ENCODE measurements at regions not wholly inside any gene's neighbourhood (a gene's known extent, or its start where the extent isn't known, plus 50 kb on each side); places are given as distances from the start of the nearest gene placed in this dataset.

GRCh38 chr21:32886339-32886738 is 114.8 kb upstream of the PAXBP1 start:
- no peak overlapping the region for H3K27ac ChIP-seq (ENCODE audit: low read length)
- no peak overlapping the region for H3K9ac ChIP-seq (ENCODE audit: low read length)
- no peaks in the 10 kb centered on the region for H3K4me1 ChIP-seq (ENCODE audit: control insufficient read depth, low read depth, low read length)
- no peaks in the 10 kb centered on the region for H3K36me3 ChIP-seq (ENCODE audit: control insufficient read depth, low read depth, low read length)
- H3K27me3 ChIP-seq (ENCODE audit: control insufficient read depth, insufficient read depth, low read length): no peaks in the 10 kb centered on the region
- no peaks in the 10 kb centered on the region for H3K9me3 ChIP-seq (ENCODE audit: control insufficient read depth, low read depth, low read length)
- H3K4me3 ChIP-seq (ENCODE audit: low read length): no peak overlapping the region

GRCh38 chr21:32887026-32887425 is 115.5 kb upstream of the PAXBP1 start:
- Histone ChIP-seq H3K9me3 (ENCODE audit: control insufficient read depth, low read depth, low read length) (no peaks in the 10 kb centered on the region), H3K9ac (ENCODE audit: low read length) (no peak overlapping the region), H3K27ac (ENCODE audit: low read length) (no peak overlapping the region), H3K27me3 (ENCODE audit: control insufficient read depth, insufficient read depth, low read length) (no peaks in the 10 kb centered on the region), H3K36me3 (ENCODE audit: control insufficient read depth, low read depth, low read length) (no peaks in the 10 kb centered on the region), H3K4me3 (ENCODE audit: low read length) (no peak overlapping the region), H3K4me1 (ENCODE audit: control insufficient read depth, low read depth, low read length) (no peaks in the 10 kb centered on the region)

GRCh38 chr21:32888971-32889370 is 117.4 kb upstream of the PAXBP1 start:
- no peak overlapping the region for H3K9ac ChIP-seq (ENCODE audit: low read length)
- no peak overlapping the region for H3K4me3 ChIP-seq (ENCODE audit: low read length)
- no peaks in the 10 kb centered on the region for H3K4me1 ChIP-seq (ENCODE audit: control insufficient read depth, low read depth, low read length)
- no peak overlapping the region for H3K27ac ChIP-seq (ENCODE audit: low read length)
- H3K27me3 ChIP-seq (ENCODE audit: control insufficient read depth, insufficient read depth, low read length): no peaks in the 10 kb centered on the region
- H3K36me3 ChIP-seq (ENCODE audit: control insufficient read depth, low read depth, low read length): no peaks in the 10 kb centered on the region
- H3K9me3 ChIP-seq (ENCODE audit: control insufficient read depth, low read depth, low read length): no peaks in the 10 kb centered on the region

- Histone ChIP-seq H3K27ac (ENCODE audit: low read length) (no peak overlapping the region), H3K27me3 (ENCODE audit: control insufficient read depth, insufficient read depth, low read length) (no peaks in the 10 kb centered on the region), H3K36me3 (ENCODE audit: control insufficient read depth, low read depth, low read length) (no peaks in the 10 kb centered on the region), H3K4me1 (ENCODE audit: control insufficient read depth, low read depth, low read length) (no peaks in the 10 kb centered on the region), H3K4me3 (ENCODE audit: low read length) (no peak overlapping the region), H3K9ac (ENCODE audit: low read length) (no peak overlapping the region), H3K9me3 (ENCODE audit: control insufficient read depth, low read depth, low read length) (no peaks in the 10 kb centered on the region)
These were observed 118.0 kb upstream of the PAXBP1 start for GRCh38 chr21:32889596-32889995.

GRCh38 chr21:32894321-32894720 is 122.8 kb upstream of the PAXBP1 start:
- H3K4me1 ChIP-seq (ENCODE audit: control insufficient read depth, low read depth, low read length): no peaks in the 10 kb centered on the region
- no peak overlapping the region for H3K27ac ChIP-seq (ENCODE audit: low read length)
- H3K9ac ChIP-seq (ENCODE audit: low read length): no peak overlapping the region
- H3K4me3 ChIP-seq (ENCODE audit: low read length): no peak overlapping the region
- no peaks in the 10 kb centered on the region for H3K36me3 ChIP-seq (ENCODE audit: control insufficient read depth, low read depth, low read length)
- no peaks in the 10 kb centered on the region for H3K9me3 ChIP-seq (ENCODE audit: control insufficient read depth, low read depth, low read length)
- H3K27me3 ChIP-seq (ENCODE audit: control insufficient read depth, insufficient read depth, low read length): no peaks in the 10 kb centered on the region

GRCh38 chr21:32900814-32901213 is 124.9 kb upstream of the OLIG2 start:
- Histone ChIP-seq H3K9me3 (ENCODE audit: control insufficient read depth, low read depth, low read length) (no peaks in the 10 kb centered on the region), H3K27me3 (ENCODE audit: control insufficient read depth, insufficient read depth, low read length) (no peaks in the 10 kb centered on the region), H3K9ac (ENCODE audit: low read length) (no peak overlapping the region), H3K36me3 (ENCODE audit: control insufficient read depth, low read depth, low read length) (no peaks in the 10 kb centered on the region), H3K27ac (ENCODE audit: low read length) (no peak overlapping the region), H3K4me1 (ENCODE audit: control insufficient read depth, low read depth, low read length) (no peaks in the 10 kb centered on the region), H3K4me3 (ENCODE audit: low read length) (no peak overlapping the region)

GRCh38 chr21:32907521-32907920 is 118.2 kb upstream of the OLIG2 start:
- Histone ChIP-seq H3K9ac (ENCODE audit: low read length) (no peak overlapping the region), H3K36me3 (ENCODE audit: control insufficient read depth, low read depth, low read length) (no peaks in the 10 kb centered on the region), H3K9me3 (ENCODE audit: control insufficient read depth, low read depth, low read length) (no peaks in the 10 kb centered on the region), H3K4me3 (ENCODE audit: low read length) (no peak overlapping the region), H3K4me1 (ENCODE audit: control insufficient read depth, low read depth, low read length) (no peaks in the 10 kb centered on the region), H3K27ac (ENCODE audit: low read length) (no peak overlapping the region), H3K27me3 (ENCODE audit: control insufficient read depth, insufficient read depth, low read length) (no peaks in the 10 kb centered on the region)

- Histone ChIP-seq H3K27ac (ENCODE audit: low read length) (no peak overlapping the region), H3K9ac (ENCODE audit: low read length) (no peak overlapping the region), H3K27me3 (ENCODE audit: control insufficient read depth, insufficient read depth, low read length) (no peaks in the 10 kb centered on the region), H3K9me3 (ENCODE audit: control insufficient read depth, low read depth, low read length) (no peaks in the 10 kb centered on the region), H3K4me3 (ENCODE audit: low read length) (no peak overlapping the region), H3K4me1 (ENCODE audit: control insufficient read depth, low read depth, low read length) (no peaks in the 10 kb centered on the region), H3K36me3 (ENCODE audit: control insufficient read depth, low read depth, low read length) (no peaks in the 10 kb centered on the region)
These were observed 117.2 kb upstream of the OLIG2 start for GRCh38 chr21:32908534-32908933.

- Histone ChIP-seq H3K4me1 (ENCODE audit: control insufficient read depth, low read depth, low read length) (no peaks in the 10 kb centered on the region), H3K36me3 (ENCODE audit: control insufficient read depth, low read depth, low read length) (no peaks in the 10 kb centered on the region), H3K27ac (ENCODE audit: low read length) (no peak overlapping the region), H3K27me3 (ENCODE audit: control insufficient read depth, insufficient read depth, low read length) (no peaks in the 10 kb centered on the region), H3K9me3 (ENCODE audit: control insufficient read depth, low read depth, low read length) (no peaks in the 10 kb centered on the region), H3K9ac (ENCODE audit: low read length) (no peak overlapping the region), H3K4me3 (ENCODE audit: low read length) (no peak overlapping the region)
These were observed 116.3 kb upstream of the OLIG2 start for GRCh38 chr21:32909393-32909792.

- no peaks in the 10 kb centered on the region for H3K36me3 ChIP-seq (ENCODE audit: control insufficient read depth, low read depth, low read length)
- no peak overlapping the region for H3K27ac ChIP-seq (ENCODE audit: low read length)
- no peaks in the 10 kb centered on the region for H3K27me3 ChIP-seq (ENCODE audit: control insufficient read depth, insufficient read depth, low read length)
- H3K4me1 ChIP-seq (ENCODE audit: control insufficient read depth, low read depth, low read length): peaks cover 9% of the 10 kb centered on the region
- no peaks in the 10 kb centered on the region for H3K9me3 ChIP-seq (ENCODE audit: control insufficient read depth, low read depth, low read length)
- no peak overlapping the region for H3K4me3 ChIP-seq (ENCODE audit: low read length)
- H3K9ac ChIP-seq (ENCODE audit: low read length): no peak overlapping the region
These were observed 111.2 kb upstream of the OLIG2 start for GRCh38 chr21:32914424-32915039.

GRCh38 chr21:32915099-32915498 is 110.6 kb upstream of the OLIG2 start:
- Histone ChIP-seq H3K36me3 (ENCODE audit: control insufficient read depth, low read depth, low read length) (no peaks in the 10 kb centered on the region), H3K9me3 (ENCODE audit: control insufficient read depth, low read depth, low read length) (no peaks in the 10 kb centered on the region), H3K27me3 (ENCODE audit: control insufficient read depth, insufficient read depth, low read length) (no peaks in the 10 kb centered on the region), H3K4me3 (ENCODE audit: low read length) (no peak overlapping the region), H3K27ac (ENCODE audit: low read length) (no peak overlapping the region), H3K9ac (ENCODE audit: low read length) (no peak overlapping the region), H3K4me1 (ENCODE audit: control insufficient read depth, low read depth, low read length) (peaks cover 9% of the 10 kb centered on the region)

GRCh38 chr21:32916088-32916487 is 109.6 kb upstream of the OLIG2 start:
- Histone ChIP-seq H3K9me3 (ENCODE audit: control insufficient read depth, low read depth, low read length) (no peaks in the 10 kb centered on the region), H3K27me3 (ENCODE audit: control insufficient read depth, insufficient read depth, low read length) (no peaks in the 10 kb centered on the region), H3K4me1 (ENCODE audit: control insufficient read depth, low read depth, low read length) (peaks cover 9% of the 10 kb centered on the region), H3K9ac (ENCODE audit: low read length) (no peak overlapping the region), H3K36me3 (ENCODE audit: control insufficient read depth, low read depth, low read length) (no peaks in the 10 kb centered on the region), H3K27ac (ENCODE audit: low read length) (no peak overlapping the region), H3K4me3 (ENCODE audit: low read length) (no peak overlapping the region)
